ENCODE measurements at regions not wholly inside any gene's neighbourhood (a gene's known extent, or its start where the extent isn't known, plus 50 kb on each side); places are given as distances from the start of the nearest gene placed in this dataset.

- TF ChIP-seq EP300 (IDR thresholded peaks at IDR 0.05) (no peak), CTCF (IDR thresholded peaks at IDR 0.05) (no peak)
Observed at GRCh38 chr7:69489533-69489932, 108.7 kb upstream of the AUTS2 start.
